ENCODE measurements at regions not wholly inside any gene's neighbourhood (a gene's known extent, or its start where the extent isn't known, plus 50 kb on each side); places are given as distances from the start of the nearest gene placed in this dataset.

DNA sequence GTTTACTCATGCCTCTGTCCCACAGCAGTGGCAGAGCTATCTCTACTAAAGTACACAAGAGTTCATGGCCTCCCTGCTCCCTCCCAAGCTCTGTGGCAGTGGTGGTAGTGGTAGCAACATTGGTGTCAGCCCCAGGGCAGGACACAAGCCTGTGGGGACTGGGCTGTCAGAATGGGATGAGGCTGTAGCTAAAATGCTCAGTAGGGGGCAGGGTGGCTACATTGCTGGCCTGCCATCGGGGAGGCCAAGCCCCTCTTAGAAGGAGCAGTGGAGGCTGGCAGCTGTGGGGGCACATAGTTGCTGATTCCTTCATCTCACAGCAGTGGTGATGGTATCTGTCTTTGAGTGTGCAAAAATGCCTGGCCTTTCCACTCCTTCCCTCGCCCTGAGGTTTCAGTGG is 461.7 kb downstream of the PCDH18 start:
- TF ChIP-seq, protein P1, sequence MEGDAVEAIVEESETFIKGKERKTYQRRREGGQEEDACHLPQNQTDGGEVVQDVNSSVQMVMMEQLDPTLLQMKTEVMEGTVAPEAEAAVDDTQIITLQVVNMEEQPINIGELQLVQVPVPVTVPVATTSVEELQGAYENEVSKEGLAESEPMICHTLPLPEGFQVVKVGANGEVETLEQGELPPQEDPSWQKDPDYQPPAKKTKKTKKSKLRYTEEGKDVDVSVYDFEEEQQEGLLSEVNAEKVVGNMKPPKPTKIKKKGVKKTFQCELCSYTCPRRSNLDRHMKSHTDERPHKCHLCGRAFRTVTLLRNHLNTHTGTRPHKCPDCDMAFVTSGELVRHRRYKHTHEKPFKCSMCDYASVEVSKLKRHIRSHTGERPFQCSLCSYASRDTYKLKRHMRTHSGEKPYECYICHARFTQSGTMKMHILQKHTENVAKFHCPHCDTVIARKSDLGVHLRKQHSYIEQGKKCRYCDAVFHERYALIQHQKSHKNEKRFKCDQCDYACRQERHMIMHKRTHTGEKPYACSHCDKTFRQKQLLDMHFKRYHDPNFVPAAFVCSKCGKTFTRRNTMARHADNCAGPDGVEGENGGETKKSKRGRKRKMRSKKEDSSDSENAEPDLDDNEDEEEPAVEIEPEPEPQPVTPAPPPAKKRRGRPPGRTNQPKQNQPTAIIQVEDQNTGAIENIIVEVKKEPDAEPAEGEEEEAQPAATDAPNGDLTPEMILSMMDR (IDR thresholded peaks at IDR 0.05; ENCODE audit: low read depth, low read length): 0 out of 2 replicates have a peak, but pooled peaks have one; percentile 16
- Histone ChIP-seq H3K36me3 (no peaks in the 10 kb centered on the region), H3K27me3 (no peaks in the 10 kb centered on the region), H3K9me3 (no peaks in the 10 kb centered on the region), H3K4me1 (no peaks in the 10 kb centered on the region), H3K4me3 (ENCODE audit: low read depth, low read length) (no peak overlapping the region)
- no peak for DNase-seq

DNA sequence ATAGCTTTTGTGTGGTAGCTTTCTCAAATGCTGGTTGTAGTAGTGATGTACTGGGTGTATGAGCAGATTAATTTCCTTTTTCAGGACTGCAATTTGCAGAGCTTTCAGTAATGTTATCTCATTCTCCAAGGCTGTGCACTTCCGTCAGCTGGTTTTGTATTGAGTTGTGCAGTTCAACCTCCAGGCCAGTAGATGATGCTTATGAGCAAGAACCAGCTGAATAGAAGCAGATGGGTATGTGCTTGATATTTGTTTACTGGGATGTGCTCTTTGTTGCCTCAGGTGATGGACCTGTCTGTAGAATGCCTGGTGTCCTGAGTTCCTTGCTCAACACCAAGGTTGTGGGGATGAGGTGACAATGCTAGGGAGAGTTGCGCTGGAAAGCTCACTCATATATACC is 462.8 kb downstream of the PCDH18 start:
- Histone ChIP-seq H3K27me3 (no peaks in the 10 kb centered on the region), H3K4me3 (ENCODE audit: low read depth, low read length) (no peak overlapping the region), H3K4me1 (no peaks in the 10 kb centered on the region), H3K36me3 (no peaks in the 10 kb centered on the region), H3K9me3 (no peaks in the 10 kb centered on the region)
- DNase-seq: no peak
- TF ChIP-seq, protein P1 (IDR thresholded peaks at IDR 0.05; ENCODE audit: low read depth, low read length): peak; percentile 39

DNA sequence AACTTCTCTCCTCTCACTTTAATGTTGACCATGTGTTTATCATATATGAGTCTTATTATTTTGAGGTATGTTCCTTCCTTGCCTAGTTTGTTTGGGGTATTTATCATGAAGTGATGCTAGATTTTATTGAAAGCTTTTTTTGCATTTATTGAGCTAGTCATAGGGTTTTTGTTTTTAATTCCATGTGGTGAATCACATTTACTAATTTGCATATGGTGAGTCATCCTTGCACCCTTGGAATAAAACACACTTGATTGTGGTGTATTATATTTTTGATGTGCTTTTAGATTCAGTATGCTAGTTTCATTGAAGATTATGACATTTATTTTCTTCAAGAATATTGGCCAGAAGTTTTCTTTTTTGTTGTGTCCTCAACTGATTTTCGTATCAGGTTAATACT is 464.6 kb downstream of the PCDH18 start:
- DNase-seq: no peak
- no peaks in the 10 kb centered on the region for H3K9me3 ChIP-seq
- H3K4me1 ChIP-seq: no peaks in the 10 kb centered on the region
- no peaks in the 10 kb centered on the region for H3K36me3 ChIP-seq
- H3K27me3 ChIP-seq: no peaks in the 10 kb centered on the region
- TF ChIP-seq, protein P1 (IDR thresholded peaks at IDR 0.05; ENCODE audit: low read depth, low read length): no peak
- no peak overlapping the region for H3K4me3 ChIP-seq (ENCODE audit: low read depth, low read length)

DNA sequence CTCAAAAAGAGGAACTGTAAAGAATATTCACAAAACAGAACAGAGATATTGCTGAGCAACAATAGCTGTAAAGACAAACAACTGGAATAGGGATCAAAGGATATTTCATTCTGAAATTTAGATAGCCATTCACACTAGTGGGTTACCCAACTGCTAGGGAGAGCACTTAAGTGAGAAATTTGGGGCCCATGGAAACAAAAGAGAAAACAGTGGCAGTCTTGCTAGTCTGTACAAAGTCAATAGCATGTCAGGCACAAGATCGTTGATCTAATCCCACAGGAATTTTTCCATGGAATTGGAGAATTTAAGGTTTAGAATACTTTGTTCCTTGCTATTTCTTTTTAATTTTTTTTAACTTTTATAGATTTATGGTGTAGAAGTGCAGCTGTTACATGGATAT is 467.0 kb downstream of the PCDH18 start:
- Histone ChIP-seq H3K4me3 (ENCODE audit: low read depth, low read length) (no peak overlapping the region), H3K9me3 (no peaks in the 10 kb centered on the region), H3K36me3 (no peaks in the 10 kb centered on the region), H3K27me3 (no peaks in the 10 kb centered on the region), H3K4me1 (no peaks in the 10 kb centered on the region)
- DNase-seq: no peak
- TF ChIP-seq, protein P1 (IDR thresholded peaks at IDR 0.05; ENCODE audit: low read depth, low read length): no peak

DNA sequence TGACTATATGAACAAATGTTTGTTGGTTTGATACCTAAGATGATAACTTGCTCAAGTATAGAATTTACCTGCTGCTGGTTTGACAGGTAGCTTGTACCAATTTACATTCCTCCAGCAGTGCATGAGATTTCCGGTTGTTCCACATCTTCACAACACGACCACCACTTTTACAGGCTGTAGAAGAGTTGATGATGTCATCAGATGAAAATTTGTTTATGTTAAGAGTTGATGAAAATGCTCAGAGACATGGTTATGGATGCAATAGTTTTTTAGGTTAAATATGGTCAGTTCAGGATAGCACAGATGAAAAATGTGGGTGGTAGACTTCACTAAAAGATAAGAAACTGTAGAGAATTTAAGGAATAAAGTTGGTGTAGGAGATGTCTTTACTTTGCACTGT is 468.3 kb downstream of the PCDH18 start:
- no peak overlapping the region for H3K4me3 ChIP-seq (ENCODE audit: low read depth, low read length)
- no peaks in the 10 kb centered on the region for H3K4me1 ChIP-seq
- no peaks in the 10 kb centered on the region for H3K36me3 ChIP-seq
- no peaks in the 10 kb centered on the region for H3K9me3 ChIP-seq
- no peaks in the 10 kb centered on the region for H3K27me3 ChIP-seq
- TF ChIP-seq, protein P1 (IDR thresholded peaks at IDR 0.05; ENCODE audit: low read depth, low read length): no peak
- DNase-seq: no peak

DNA sequence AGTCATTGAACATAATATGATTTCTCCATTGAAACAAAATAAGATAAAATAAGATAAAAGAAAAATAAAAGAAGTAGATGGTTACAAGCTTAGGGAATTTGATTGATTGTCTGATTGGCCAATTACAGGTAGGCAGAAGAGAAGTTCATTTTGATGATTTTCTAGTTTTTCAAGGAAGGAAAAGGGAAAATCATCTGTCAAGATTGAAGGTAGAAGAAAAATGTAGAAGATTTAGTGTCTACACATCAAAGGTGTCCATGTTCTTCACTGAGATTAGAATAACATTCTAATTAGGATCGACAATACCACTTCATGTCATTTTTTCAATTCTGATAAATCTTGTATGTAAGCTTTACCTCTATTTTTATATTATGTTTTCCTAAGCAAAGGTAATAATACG is 489.1 kb downstream of the PCDH18 start:
- TF ChIP-seq, protein P1 (IDR thresholded peaks at IDR 0.05; ENCODE audit: low read depth, low read length): no peak
- DNase-seq: no peak
- H3K4me1 ChIP-seq: no peaks in the 10 kb centered on the region
- H3K9me3 ChIP-seq: no peaks in the 10 kb centered on the region
- no peaks in the 10 kb centered on the region for H3K36me3 ChIP-seq
- no peak overlapping the region for H3K4me3 ChIP-seq (ENCODE audit: low read depth, low read length)
- no peaks in the 10 kb centered on the region; the same call in 1 of the 2 replicates for H3K27me3 ChIP-seq

Measured in BE2C (cell line).